Progenitor cell of endocrine pancreas (in vitro differentiated cells): ENCODE measurements at regions not wholly inside any gene's neighbourhood (a gene's known extent, or its start where the extent isn't known, plus 50 kb on each side); places are given as distances from the start of the nearest gene placed in this dataset.
"Not testable (repeated sequence)": the region's sequence is repeated elsewhere in the genome, so short reads cannot be mapped to it uniquely, and the experiment has no call there.

Experiments
- DNase-seq: peaks from one replicate; pipeline ENCODE4 v3.0.0; 2021; ENCODE audit warnings: low spot score; ENCODE audit not compliant: unreplicated experiment
- H3K27ac Mint-ChIP-seq: 2 replicates; pipeline ENCODE4 v1.8.0; 2021; ENCODE audit warnings: mild to moderate bottlenecking, moderate library complexity, mixed read lengths
- H3K27me3 Mint-ChIP-seq: 2 replicates; pipeline ENCODE4 v1.8.0; 2021; ENCODE audit warnings: mixed read lengths
- H3K36me3 Mint-ChIP-seq: 2 replicates; pipeline ENCODE4 v1.8.0; 2022; ENCODE audit warnings: mixed read lengths; ENCODE audit not compliant: insufficient read depth
- H3K4me1 Mint-ChIP-seq: 2 replicates; pipeline ENCODE4 v1.8.0; 2021; ENCODE audit warnings: low read depth, mixed read lengths
- H3K4me3 Mint-ChIP-seq: 2 replicates; pipeline ENCODE4 v1.8.0; 2021; ENCODE audit warnings: low read depth, mild to moderate bottlenecking, moderate library complexity, mixed read lengths
- H3K9me3 Mint-ChIP-seq: 2 replicates; pipeline ENCODE4 v1.8.0; 2021; ENCODE audit warnings: low read depth, mixed read lengths
- TF ChIP-seq, protein P1 (sequence below): fragments of 200-600 bp; sonication (generic); IDR thresholded peaks from one replicate; pipeline ENCODE4 v1.5.0; 2021; ENCODE audit warnings: antibody characterized with exemption, mild to moderate bottlenecking; ENCODE audit not compliant: unreplicated experiment

- H3K27me3 Mint-ChIP-seq, result no peaks in the 10 kb centered on the region
- no peaks in the 10 kb centered on the region for H3K36me3 Mint-ChIP-seq
- TF ChIP-seq, protein P1, sequence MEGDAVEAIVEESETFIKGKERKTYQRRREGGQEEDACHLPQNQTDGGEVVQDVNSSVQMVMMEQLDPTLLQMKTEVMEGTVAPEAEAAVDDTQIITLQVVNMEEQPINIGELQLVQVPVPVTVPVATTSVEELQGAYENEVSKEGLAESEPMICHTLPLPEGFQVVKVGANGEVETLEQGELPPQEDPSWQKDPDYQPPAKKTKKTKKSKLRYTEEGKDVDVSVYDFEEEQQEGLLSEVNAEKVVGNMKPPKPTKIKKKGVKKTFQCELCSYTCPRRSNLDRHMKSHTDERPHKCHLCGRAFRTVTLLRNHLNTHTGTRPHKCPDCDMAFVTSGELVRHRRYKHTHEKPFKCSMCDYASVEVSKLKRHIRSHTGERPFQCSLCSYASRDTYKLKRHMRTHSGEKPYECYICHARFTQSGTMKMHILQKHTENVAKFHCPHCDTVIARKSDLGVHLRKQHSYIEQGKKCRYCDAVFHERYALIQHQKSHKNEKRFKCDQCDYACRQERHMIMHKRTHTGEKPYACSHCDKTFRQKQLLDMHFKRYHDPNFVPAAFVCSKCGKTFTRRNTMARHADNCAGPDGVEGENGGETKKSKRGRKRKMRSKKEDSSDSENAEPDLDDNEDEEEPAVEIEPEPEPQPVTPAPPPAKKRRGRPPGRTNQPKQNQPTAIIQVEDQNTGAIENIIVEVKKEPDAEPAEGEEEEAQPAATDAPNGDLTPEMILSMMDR, result no peak
- H3K9me3 Mint-ChIP-seq, result no peaks in the 10 kb centered on the region
- H3K4me1 Mint-ChIP-seq, result no peaks in the 10 kb centered on the region
- H3K4me3 Mint-ChIP-seq, result no peak overlapping the region
- DNase-seq, result no peak
- H3K27ac Mint-ChIP-seq, result no peak overlapping the region
Observed at GRCh38 chr2:195574312-195574711, 82.7 kb upstream of the SLC39A10 start.

GRCh38 chr2:195572895-195573683, 83.9 kb upstream of the SLC39A10 start:
- no peaks in the 10 kb centered on the region for H3K4me1 Mint-ChIP-seq
- TF ChIP-seq, protein P1, result no peak
- H3K36me3 Mint-ChIP-seq, result no peaks in the 10 kb centered on the region
- no peak overlapping the region for H3K27ac Mint-ChIP-seq
- H3K27me3 Mint-ChIP-seq, result no peaks in the 10 kb centered on the region
- DNase-seq, result no peak
- H3K4me3 Mint-ChIP-seq, result no peak overlapping the region
- no peaks in the 10 kb centered on the region for H3K9me3 Mint-ChIP-seq

DNA sequence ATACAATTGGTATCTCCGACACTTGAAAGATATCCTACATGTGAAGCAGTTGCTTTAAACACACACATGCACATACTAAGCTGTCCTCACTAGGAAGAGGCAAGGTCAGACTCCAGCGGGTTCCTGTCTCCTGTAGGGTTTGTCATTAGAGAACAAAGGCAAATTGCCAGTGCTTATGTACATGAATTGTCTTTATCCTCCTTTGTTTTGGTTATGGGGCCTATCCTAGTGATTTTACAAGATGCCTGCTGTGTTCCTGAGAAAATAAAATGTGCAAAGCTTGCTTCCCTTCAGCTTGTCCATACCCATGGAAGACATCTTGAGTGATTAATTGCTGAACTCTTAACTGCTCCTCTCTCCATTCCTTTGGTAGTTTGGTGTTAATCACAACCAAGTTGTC, 86.7 kb upstream of the SLC39A10 start:
- Mint-ChIP-seq H3K4me3 (no peak overlapping the region), H3K27ac (no peak overlapping the region), H3K27me3 (no peaks in the 10 kb centered on the region), H3K9me3 (no peaks in the 10 kb centered on the region), H3K36me3 (no peaks in the 10 kb centered on the region), H3K4me1 (no peaks in the 10 kb centered on the region)
- no peak for DNase-seq
- TF ChIP-seq, protein P1, result no peak

DNA sequence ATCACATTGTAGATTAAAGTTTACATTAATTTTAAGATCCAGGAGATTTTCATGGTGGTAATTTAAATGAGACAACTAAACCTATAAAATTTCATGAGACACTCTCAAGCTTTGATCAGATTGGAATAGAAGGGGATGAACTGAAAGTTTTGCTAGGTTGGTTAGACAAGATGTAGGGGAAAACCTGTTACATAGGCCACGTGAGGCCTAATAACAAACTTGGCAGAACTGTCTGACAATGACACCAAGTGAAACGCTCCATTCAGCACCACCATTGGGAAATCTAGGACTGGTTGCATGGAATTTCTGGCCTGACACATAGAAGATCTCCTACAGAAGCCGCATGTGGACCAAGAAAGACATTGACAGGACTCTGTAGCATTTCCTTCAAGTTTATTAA, 87.8 kb upstream of the SLC39A10 start:
- TF ChIP-seq, protein P1, result no peak
- H3K9me3 Mint-ChIP-seq, result no peaks in the 10 kb centered on the region
- no peaks in the 10 kb centered on the region for H3K36me3 Mint-ChIP-seq
- no peaks in the 10 kb centered on the region for H3K27me3 Mint-ChIP-seq
- no peak overlapping the region for H3K27ac Mint-ChIP-seq
- no peak for DNase-seq
- no peaks in the 10 kb centered on the region for H3K4me1 Mint-ChIP-seq
- H3K4me3 Mint-ChIP-seq, result no peak overlapping the region

- not testable (repeated sequence) for H3K36me3 Mint-ChIP-seq, DNase-seq, H3K27me3 Mint-ChIP-seq, H3K4me3 Mint-ChIP-seq, H3K27ac Mint-ChIP-seq, H3K9me3 Mint-ChIP-seq, H3K4me1 Mint-ChIP-seq
Observed at GRCh38 chr2:195564625-195565135, 92.3 kb upstream of the SLC39A10 start.
